ENCODE measurements at regions not wholly inside any gene's neighbourhood (a gene's known extent, or its start where the extent isn't known, plus 50 kb on each side); places are given as distances from the start of the nearest gene placed in this dataset.

DNA sequence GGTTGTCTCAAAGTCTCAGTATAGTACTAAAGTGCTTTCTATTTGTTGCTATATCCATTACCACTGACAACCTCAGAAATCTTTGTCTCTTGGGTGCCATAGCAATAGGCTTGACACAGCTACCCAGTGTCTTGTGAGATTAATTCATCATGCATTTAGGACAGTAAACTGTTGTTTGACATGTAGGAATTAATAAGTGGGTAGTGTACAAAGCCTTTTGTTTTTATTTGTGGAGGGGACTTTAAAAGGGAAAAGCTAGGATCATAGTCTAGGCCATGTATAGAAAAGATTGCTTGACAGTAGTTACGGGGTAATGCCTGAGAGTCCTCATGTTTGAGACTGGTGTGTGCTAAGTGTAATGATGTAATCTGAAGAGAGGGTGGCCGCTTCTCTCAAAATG is 102.6 kb upstream of the AGR3 start:
- ATAC-seq (ENCODE audit: poor library complexity) (no peak), DNase-seq (no peak)
- Histone ChIP-seq H3K36me3 (ENCODE audit: insufficient read depth, low read length) (no peaks in the 10 kb centered on the region), H3K4me3 (ENCODE audit: low read length) (no peak overlapping the region), H3K4me1 (ENCODE audit: insufficient read depth, low read length) (no peaks in the 10 kb centered on the region), H3K9me3 (ENCODE audit: control insufficient read depth in 1 of 2, insufficient read depth in 1 of 2, low read length in 2 of 2) (no peaks in the 10 kb centered on the region), H3K27me3 (ENCODE audit: control insufficient read depth in 1 of 2, insufficient read depth in 2 of 2, low read length in 2 of 2) (no peaks in the 10 kb centered on the region), H3K27ac (ENCODE audit: low read depth in 1 of 2, low read length in 2 of 2) (no peak overlapping the region)
- intact Hi-C loops (cut with DNase I, micrococcal nuclease): loop anchor here (5.0 to 10.0 kb wide), 5 partner anchors 318 to 663 kb away; no protein-coding TSS in a partner anchor
- Mint-ChIP-seq H3K4me1 (ENCODE audit: low read depth) (no peaks in the 10 kb centered on the region), H3K27me3 (peaks cover 5% of the 10 kb centered on the region), H3K27ac (no peak overlapping the region), H3K9me3 (no peaks in the 10 kb centered on the region), H3K36me3 (ENCODE audit: low read depth) (no peaks in the 10 kb centered on the region), H3K4me3 (no peak overlapping the region)
- no peak for TF ChIP-seq CTCF (IDR thresholded peaks at IDR 0.05)
- ChIA-PET CTCF (no interaction called here), POLR2A (no interaction called here)

DNA sequence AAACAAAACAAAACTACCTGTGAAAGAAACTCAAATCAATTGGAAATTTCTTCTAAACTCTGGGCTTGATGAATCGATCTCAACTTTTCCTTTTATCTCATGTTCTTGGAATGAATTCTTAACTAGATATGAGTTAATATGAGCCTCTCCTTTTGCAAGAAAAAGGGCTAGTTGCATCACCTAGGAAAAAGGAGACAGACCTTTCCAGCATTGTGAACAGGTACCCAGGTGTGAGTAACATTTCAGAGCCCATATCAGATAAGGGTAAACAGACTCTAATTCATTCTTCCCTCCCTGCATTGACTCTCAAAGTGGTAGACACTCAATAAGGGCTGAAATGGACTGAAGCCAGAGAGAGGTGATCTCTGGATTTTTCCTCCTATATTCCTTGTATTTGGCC is 103.8 kb upstream of the AGR3 start:
- H3K27ac ChIP-seq (ENCODE audit: low read depth in 1 of 2, low read length in 2 of 2): no peak overlapping the region
- ATAC-seq (ENCODE audit: poor library complexity) (no peak), DNase-seq (no peak)
- Mint-ChIP-seq H3K4me3 (no peak overlapping the region), H3K9me3 (no peaks in the 10 kb centered on the region), H3K27me3 (peaks cover 5% of the 10 kb centered on the region), H3K4me1 (ENCODE audit: low read depth) (no peaks in the 10 kb centered on the region), H3K27ac (no peak overlapping the region), H3K36me3 (ENCODE audit: low read depth) (no peaks in the 10 kb centered on the region)
- ChIA-PET POLR2A (interaction anchor here (0.7 kb wide), 1 partner anchor 482 kb away, joined by 3 read pairs; no protein-coding TSS in a partner anchor), CTCF (no interaction called here)
- no peaks in the 10 kb centered on the region for H3K27me3 ChIP-seq (ENCODE audit: control insufficient read depth in 1 of 2, insufficient read depth in 2 of 2, low read length in 2 of 2)
- no peaks in the 10 kb centered on the region for H3K36me3 ChIP-seq (ENCODE audit: insufficient read depth, low read length)
- TF ChIP-seq CTCF (IDR thresholded peaks at IDR 0.05): no peak
- H3K4me3 ChIP-seq (ENCODE audit: low read length): no peak overlapping the region
- no peaks in the 10 kb centered on the region for H3K9me3 ChIP-seq (ENCODE audit: control insufficient read depth in 1 of 2, insufficient read depth in 1 of 2, low read length in 2 of 2)
- intact Hi-C loops (cut with DNase I, micrococcal nuclease): loop anchor here in 1 of 2 experiments (10.0 kb wide), 2 partner anchors 539 to 659 kb away; no protein-coding TSS in a partner anchor
- H3K4me1 ChIP-seq (ENCODE audit: insufficient read depth, low read length): no peaks in the 10 kb centered on the region

DNA sequence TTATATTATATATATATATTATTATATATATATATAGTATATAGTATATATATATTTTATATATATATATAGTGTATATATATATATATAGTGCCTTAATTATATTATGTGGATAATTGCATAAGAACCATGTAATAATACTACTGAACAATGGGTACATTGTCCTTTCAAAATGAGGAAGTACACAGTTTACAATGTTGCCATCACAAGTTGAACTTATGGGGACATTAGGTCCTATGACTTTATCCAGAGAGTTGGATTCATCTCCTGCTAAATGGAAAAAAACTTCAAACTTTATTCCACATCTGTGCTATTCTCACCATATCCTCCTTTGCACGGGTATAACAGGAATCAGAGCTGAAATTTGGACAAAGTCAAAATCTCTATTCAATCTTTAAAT is 105.0 kb upstream of the AGR3 start:
- H3K27me3 ChIP-seq (ENCODE audit: control insufficient read depth in 1 of 2, insufficient read depth in 2 of 2, low read length in 2 of 2): no peaks in the 10 kb centered on the region
- intact Hi-C loops (cut with DNase I, micrococcal nuclease): loop anchor here in 1 of 2 experiments (10.0 kb wide), 2 partner anchors 538 to 658 kb away; no protein-coding TSS in a partner anchor
- H3K9me3 Mint-ChIP-seq: no peaks in the 10 kb centered on the region
- H3K4me3 ChIP-seq (ENCODE audit: low read length): no peak overlapping the region
- ChIA-PET CTCF (no interaction called here), POLR2A (no interaction called here)
- no peak for TF ChIP-seq CTCF (IDR thresholded peaks at IDR 0.05)
- H3K27me3 Mint-ChIP-seq: peaks cover 5% of the 10 kb centered on the region
- H3K4me3 Mint-ChIP-seq: no peak overlapping the region
- DNase-seq (no peak), ATAC-seq (ENCODE audit: poor library complexity) (no peak)
- H3K36me3 ChIP-seq (ENCODE audit: insufficient read depth, low read length): no peaks in the 10 kb centered on the region
- no peaks in the 10 kb centered on the region for H3K36me3 Mint-ChIP-seq (ENCODE audit: low read depth)
- H3K27ac ChIP-seq (ENCODE audit: low read depth in 1 of 2, low read length in 2 of 2): no peak overlapping the region
- no peaks in the 10 kb centered on the region for H3K4me1 ChIP-seq (ENCODE audit: insufficient read depth, low read length)
- H3K27ac Mint-ChIP-seq: no peak overlapping the region
- no peaks in the 10 kb centered on the region for H3K9me3 ChIP-seq (ENCODE audit: control insufficient read depth in 1 of 2, insufficient read depth in 1 of 2, low read length in 2 of 2)
- H3K4me1 Mint-ChIP-seq (ENCODE audit: low read depth): no peaks in the 10 kb centered on the region

All from CD4-positive, alpha-beta T cell (primary cell).